ENCODE measurements at regions not wholly inside any gene's neighbourhood (a gene's known extent, or its start where the extent isn't known, plus 50 kb on each side); places are given as distances from the start of the nearest gene placed in this dataset.
A peak's percentile ranks its signal among the peaks of the same experiment; 100 is the strongest.

DNA sequence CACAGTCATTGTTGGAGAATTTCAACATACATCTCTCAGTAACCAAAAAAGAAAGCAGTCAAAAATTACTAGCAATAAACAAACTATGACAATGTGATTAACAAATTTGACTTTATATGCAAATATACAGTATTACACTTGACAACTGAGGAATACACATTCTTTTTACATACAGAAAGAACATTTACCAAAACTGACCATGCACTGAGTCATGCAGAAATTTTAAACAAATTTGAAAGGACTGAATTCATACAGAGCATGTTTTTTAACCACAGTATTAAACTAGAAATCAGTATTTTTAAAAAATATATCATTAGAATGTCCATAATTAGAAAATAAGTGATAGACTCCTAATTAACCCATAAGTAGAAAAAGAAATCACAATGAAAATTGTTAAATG, 420.1 kb downstream of the TBC1D4 start:
- Histone ChIP-seq H3K27ac (ENCODE audit: low read length) (no peak overlapping the region), H3K4me1 (ENCODE audit: control insufficient read depth, insufficient read depth, low read length) (no peaks in the 10 kb centered on the region), H3K36me3 (ENCODE audit: control insufficient read depth, insufficient read depth, low read length) (no peaks in the 10 kb centered on the region), H3K9me3 (replicated peaks; ENCODE audit: control insufficient read depth, low read depth, low read length) (no peaks in the 10 kb centered on the region), H3K27me3 (ENCODE audit: control insufficient read depth, insufficient read depth, low read length) (no peaks in the 10 kb centered on the region), H3K4me3 (ENCODE audit: low read length) (no peak overlapping the region)
- no peak for DNase-seq

DNA sequence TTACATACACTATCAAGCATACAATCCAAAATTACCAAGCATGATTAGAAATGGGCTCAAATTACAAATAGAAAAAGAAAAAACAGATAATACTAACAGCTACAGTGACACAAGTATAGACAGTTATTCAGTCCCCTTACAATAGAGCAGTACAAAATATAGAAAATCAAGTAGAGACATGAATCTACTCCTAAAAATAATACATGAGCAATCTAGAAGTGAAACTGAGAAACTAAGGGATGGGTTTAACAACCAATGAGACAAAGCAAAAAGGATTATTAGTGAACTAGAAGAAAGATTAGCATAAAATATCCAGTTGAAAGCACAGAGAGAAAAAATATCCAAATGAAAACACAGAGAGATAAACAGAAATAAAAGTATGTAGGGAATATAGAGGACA, 426.7 kb downstream of the TBC1D4 start:
- no peaks in the 10 kb centered on the region for H3K4me1 ChIP-seq (ENCODE audit: control insufficient read depth, insufficient read depth, low read length)

GRCh38 chr13:75052616-75053015, 429.4 kb downstream of the TBC1D4 start:
- no peaks in the 10 kb centered on the region for H3K9me3 ChIP-seq (replicated peaks; ENCODE audit: control insufficient read depth, low read depth, low read length)
- H3K27ac ChIP-seq (ENCODE audit: low read length): no peak overlapping the region
- no peak overlapping the region for H3K4me3 ChIP-seq (ENCODE audit: low read length)
- no peaks in the 10 kb centered on the region for H3K27me3 ChIP-seq (ENCODE audit: control insufficient read depth, insufficient read depth, low read length)
- no peaks in the 10 kb centered on the region for H3K36me3 ChIP-seq (ENCODE audit: control insufficient read depth, insufficient read depth, low read length)
- no peaks in the 10 kb centered on the region for H3K4me1 ChIP-seq (ENCODE audit: control insufficient read depth, insufficient read depth, low read length)
- DNase-seq: no peak
- no CpG with 5 or more reads among the region's 6 CpGs for WGBS (ENCODE audit: insufficient coverage)

More for the DNA sequence above, 426.7 kb downstream of the TBC1D4 start:
- Histone ChIP-seq H3K27ac (ENCODE audit: low read length) (no peak overlapping the region), H3K27me3 (ENCODE audit: control insufficient read depth, insufficient read depth, low read length) (no peaks in the 10 kb centered on the region), H3K9me3 (replicated peaks; ENCODE audit: control insufficient read depth, low read depth, low read length) (no peaks in the 10 kb centered on the region), H3K36me3 (ENCODE audit: control insufficient read depth, insufficient read depth, low read length) (no peaks in the 10 kb centered on the region), H3K4me3 (ENCODE audit: low read length) (no peak overlapping the region)
- no peak for DNase-seq

DNA sequence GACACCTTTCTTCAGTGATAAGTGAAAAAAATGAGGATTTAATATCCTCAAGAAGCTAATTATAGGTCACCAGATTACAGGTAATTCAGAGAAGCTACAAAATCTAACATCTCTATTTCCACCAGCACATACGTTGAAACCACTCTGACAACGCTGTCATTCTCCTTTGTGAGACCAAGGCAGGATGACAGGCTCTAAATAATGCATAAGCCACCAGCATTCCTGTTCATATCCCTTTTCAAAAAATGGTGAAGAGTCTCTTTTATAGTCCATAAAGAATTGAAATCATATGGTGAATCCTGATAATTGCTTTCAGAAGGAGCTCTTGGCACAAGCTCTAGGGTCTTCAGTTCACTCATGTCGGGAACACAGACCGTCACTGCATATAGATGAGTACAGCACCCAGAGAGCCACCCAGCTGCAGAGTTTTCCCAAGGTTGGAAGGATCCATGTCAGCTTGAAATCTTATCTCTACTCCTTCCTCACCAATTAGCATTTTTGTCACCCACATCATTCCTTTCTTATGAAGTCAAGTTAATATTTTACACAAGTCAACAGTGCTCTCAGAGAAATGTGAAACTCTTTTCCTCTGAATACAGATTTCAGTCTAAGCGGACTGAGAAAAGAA, 431.4 kb downstream of the TBC1D4 start:
- H3K4me3 ChIP-seq (ENCODE audit: low read length): no peak overlapping the region
- H3K27ac ChIP-seq (ENCODE audit: low read length): peak overlapping the region; percentile 1
- H3K4me1 ChIP-seq (ENCODE audit: control insufficient read depth, insufficient read depth, low read length): no peaks in the 10 kb centered on the region
- DNase-seq: peak; percentile 84
- 6% methylated on average over 2 of the region's 5 CpGs for WGBS (ENCODE audit: insufficient coverage)
- H3K36me3 ChIP-seq (ENCODE audit: control insufficient read depth, insufficient read depth, low read length): no peaks in the 10 kb centered on the region
- H3K27me3 ChIP-seq (ENCODE audit: control insufficient read depth, insufficient read depth, low read length): no peaks in the 10 kb centered on the region
- H3K9me3 ChIP-seq (replicated peaks; ENCODE audit: control insufficient read depth, low read depth, low read length): no peaks in the 10 kb centered on the region

- H3K36me3 ChIP-seq (ENCODE audit: control insufficient read depth, insufficient read depth, low read length): no peaks in the 10 kb centered on the region
- H3K9me3 ChIP-seq (replicated peaks; ENCODE audit: control insufficient read depth, low read depth, low read length): no peaks in the 10 kb centered on the region
- no peak for DNase-seq
- no peak overlapping the region for H3K4me3 ChIP-seq (ENCODE audit: low read length)
- no peaks in the 10 kb centered on the region for H3K27me3 ChIP-seq (ENCODE audit: control insufficient read depth, insufficient read depth, low read length)
- H3K4me1 ChIP-seq (ENCODE audit: control insufficient read depth, insufficient read depth, low read length): no peaks in the 10 kb centered on the region
- WGBS (ENCODE audit: insufficient coverage): no CpG with 5 or more reads among the region's 3 CpGs
- H3K27ac ChIP-seq (ENCODE audit: low read length): no peak overlapping the region
Measured at GRCh38 chr13:75049735-75050335, 432.1 kb downstream of the TBC1D4 start.

DNA sequence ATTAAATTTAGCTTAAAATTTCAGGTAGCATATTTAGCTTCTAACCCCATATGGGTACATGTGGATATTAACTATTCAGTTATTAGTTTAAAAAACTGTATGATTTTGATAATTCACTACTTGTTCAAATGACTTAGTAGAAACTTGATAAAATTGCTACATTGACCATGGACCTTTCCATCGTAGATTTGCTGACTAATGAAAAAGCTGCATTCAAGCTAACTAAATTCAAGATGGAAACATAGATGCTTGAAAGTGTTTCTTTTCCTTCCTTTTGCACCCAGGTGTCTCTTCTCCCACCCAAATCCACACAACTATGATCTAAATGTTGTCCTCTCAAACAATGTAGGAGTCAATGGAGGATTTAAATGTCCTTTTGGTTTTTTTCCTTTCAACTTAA, 439.2 kb downstream of the TBC1D4 start:
- WGBS (ENCODE audit: insufficient coverage): no CpG with 5 or more reads among the region's 1 CpG
- no peaks in the 10 kb centered on the region for H3K9me3 ChIP-seq (replicated peaks; ENCODE audit: control insufficient read depth, low read depth, low read length)

DNA sequence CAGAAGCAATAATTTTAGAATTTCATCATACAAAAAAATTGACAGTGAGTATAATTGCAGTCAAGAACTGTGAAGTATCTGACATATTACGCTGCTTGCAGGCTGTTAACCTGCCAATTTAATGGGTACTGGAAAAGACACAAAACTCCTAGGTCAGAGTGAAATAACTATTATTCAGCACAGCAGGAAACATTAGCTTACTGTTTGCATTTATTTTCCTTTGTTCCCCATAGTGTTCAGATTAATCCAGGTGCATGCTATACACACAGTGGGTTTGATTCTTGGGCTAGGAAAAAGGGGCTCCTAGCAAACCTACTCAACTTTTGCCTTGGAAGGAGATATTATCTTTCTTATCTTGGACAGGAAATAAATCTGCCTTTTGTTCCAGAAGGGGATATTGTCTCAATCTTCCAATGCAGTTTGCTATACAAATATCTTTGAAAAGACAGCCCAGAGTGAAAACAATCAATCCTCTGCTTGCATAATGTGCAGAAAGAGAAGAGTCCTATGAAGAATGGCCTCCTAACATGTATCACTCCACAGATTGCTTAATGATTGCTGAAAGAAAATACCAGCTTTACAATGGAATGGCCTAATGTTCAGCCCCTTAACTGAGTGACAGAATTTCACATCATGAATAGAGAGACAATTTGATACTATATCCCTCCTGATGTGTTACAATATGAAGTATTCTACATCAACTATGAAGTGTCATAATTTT, 443.4 kb downstream of the TBC1D4 start:
- H3K9me3 ChIP-seq (replicated peaks; ENCODE audit: control insufficient read depth, low read depth, low read length): peaks cover 16% of the 10 kb centered on the region
- WGBS (ENCODE audit: insufficient coverage): no CpG with 5 or more reads among the region's 1 CpG
- H3K4me3 ChIP-seq (ENCODE audit: low read length): no peak overlapping the region
- H3K4me1 ChIP-seq (ENCODE audit: control insufficient read depth, insufficient read depth, low read length): no peaks in the 10 kb centered on the region
- DNase-seq: no peak
- no peak overlapping the region for H3K27ac ChIP-seq (ENCODE audit: low read length)
- no peaks in the 10 kb centered on the region for H3K36me3 ChIP-seq (ENCODE audit: control insufficient read depth, insufficient read depth, low read length)
- no peaks in the 10 kb centered on the region for H3K27me3 ChIP-seq (ENCODE audit: control insufficient read depth, insufficient read depth, low read length)

More for the DNA sequence above, 439.2 kb downstream of the TBC1D4 start:
- Histone ChIP-seq H3K36me3 (ENCODE audit: control insufficient read depth, insufficient read depth, low read length) (no peaks in the 10 kb centered on the region), H3K27me3 (ENCODE audit: control insufficient read depth, insufficient read depth, low read length) (no peaks in the 10 kb centered on the region), H3K27ac (ENCODE audit: low read length) (no peak overlapping the region), H3K4me1 (ENCODE audit: control insufficient read depth, insufficient read depth, low read length) (no peaks in the 10 kb centered on the region), H3K4me3 (ENCODE audit: low read length) (no peak overlapping the region)
- DNase-seq: no peak

- DNase-seq: peak; percentile 16
- no peaks in the 10 kb centered on the region for H3K27me3 ChIP-seq (ENCODE audit: control insufficient read depth, insufficient read depth, low read length)
- H3K36me3 ChIP-seq (ENCODE audit: control insufficient read depth, insufficient read depth, low read length): no peaks in the 10 kb centered on the region
- WGBS (ENCODE audit: insufficient coverage): no CpG with 5 or more reads among the region's 2 CpGs
- no peak overlapping the region for H3K4me3 ChIP-seq (ENCODE audit: low read length)
- H3K9me3 ChIP-seq (replicated peaks; ENCODE audit: control insufficient read depth, low read depth, low read length): peaks cover 3% of the 10 kb centered on the region
- no peak overlapping the region for H3K27ac ChIP-seq (ENCODE audit: low read length)
- no peaks in the 10 kb centered on the region for H3K4me1 ChIP-seq (ENCODE audit: control insufficient read depth, insufficient read depth, low read length)
Measured at GRCh38 chr13:75025956-75026355, 456.0 kb downstream of the TBC1D4 start.

GRCh38 chr13:75024602-75025001, 457.4 kb downstream of the TBC1D4 start:
- Histone ChIP-seq H3K4me3 (ENCODE audit: low read length) (no peak overlapping the region), H3K4me1 (ENCODE audit: control insufficient read depth, insufficient read depth, low read length) (no peaks in the 10 kb centered on the region), H3K27me3 (ENCODE audit: control insufficient read depth, insufficient read depth, low read length) (no peaks in the 10 kb centered on the region), H3K27ac (ENCODE audit: low read length) (no peak overlapping the region), H3K36me3 (ENCODE audit: control insufficient read depth, insufficient read depth, low read length) (no peaks in the 10 kb centered on the region), H3K9me3 (replicated peaks; ENCODE audit: control insufficient read depth, low read depth, low read length) (peaks cover 3% of the 10 kb centered on the region)
- no peak for DNase-seq
- WGBS (ENCODE audit: insufficient coverage): no CpG with 5 or more reads among the region's 1 CpG

GRCh38 chr13:75023609-75024008, 458.4 kb downstream of the TBC1D4 start:
- Histone ChIP-seq H3K27me3 (ENCODE audit: control insufficient read depth, insufficient read depth, low read length) (no peaks in the 10 kb centered on the region), H3K27ac (ENCODE audit: low read length) (no peak overlapping the region), H3K9me3 (replicated peaks; ENCODE audit: control insufficient read depth, low read depth, low read length) (no peaks in the 10 kb centered on the region), H3K4me1 (ENCODE audit: control insufficient read depth, insufficient read depth, low read length) (no peaks in the 10 kb centered on the region), H3K36me3 (ENCODE audit: control insufficient read depth, insufficient read depth, low read length) (no peaks in the 10 kb centered on the region), H3K4me3 (ENCODE audit: low read length) (no peak overlapping the region)
- no peak for DNase-seq
- WGBS (ENCODE audit: insufficient coverage): no CpG with 5 or more reads among the region's 1 CpG
